ENCODE measurements at regions not wholly inside any gene's neighbourhood (a gene's known extent, or its start where the extent isn't known, plus 50 kb on each side); places are given as distances from the start of the nearest gene placed in this dataset.

DNA sequence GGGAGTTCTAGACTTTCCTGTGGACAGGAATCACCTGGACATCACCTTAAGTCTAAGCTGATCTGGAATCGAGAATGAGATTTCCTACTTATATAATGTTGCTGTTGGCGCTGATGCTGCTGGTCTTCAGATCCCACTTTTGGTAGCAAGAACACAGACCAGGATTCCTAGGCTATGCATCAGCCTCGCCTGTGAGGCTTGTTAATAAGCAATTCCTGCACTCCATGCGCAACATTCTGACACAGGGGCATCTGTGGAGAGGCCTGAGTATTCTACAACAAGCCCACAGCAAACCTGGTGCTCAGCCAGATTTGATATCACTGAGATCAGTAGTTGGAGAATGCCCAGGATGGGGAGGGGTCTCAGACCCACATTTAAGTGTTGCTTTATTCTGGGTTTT is 52.0 kb upstream of the TRIM26 start:
- Histone ChIP-seq H4K20me1 (ENCODE audit: control insufficient read depth, extremely low read depth, insufficient read depth, low read length) (no peaks in the 10 kb centered on the region), H3K9me3 (ENCODE audit: control insufficient read depth, insufficient read depth, low read depth, low read length) (no peaks in the 10 kb centered on the region), H3K27me3 (ENCODE audit: control insufficient read depth, insufficient read depth, low read length) (no peaks in the 10 kb centered on the region), H2AFZ (ENCODE audit: low read length) (no peak overlapping the region), H3K9ac (ENCODE audit: insufficient read depth, low read length) (no peak overlapping the region), H3K27ac (ENCODE audit: insufficient read depth, low read length) (no peak overlapping the region), H3K4me2 (ENCODE audit: extremely low read depth, insufficient read depth, low read length) (no peak overlapping the region), H3K4me1 (ENCODE audit: control insufficient read depth, extremely low read depth, insufficient read depth, low read length) (peaks cover 4% of the 10 kb centered on the region), H3K79me2 (ENCODE audit: control insufficient read depth, insufficient read depth, low read length) (no peaks in the 10 kb centered on the region), H3K36me3 (ENCODE audit: control insufficient read depth, insufficient read depth, low read length) (no peaks in the 10 kb centered on the region), H3K4me3 (replicated peaks in 1 of 4; ENCODE audit: control extremely low read depth in 1 of 4, insufficient read depth in 1 of 4, low read depth in 3 of 4, low read length in 4 of 4) (no peak overlapping the region)
- peak in 1 of 2 donors; percentile 54 for DNase-seq (ENCODE audit: low read depth in 2 of 2)
- TF ChIP-seq, protein P1, sequence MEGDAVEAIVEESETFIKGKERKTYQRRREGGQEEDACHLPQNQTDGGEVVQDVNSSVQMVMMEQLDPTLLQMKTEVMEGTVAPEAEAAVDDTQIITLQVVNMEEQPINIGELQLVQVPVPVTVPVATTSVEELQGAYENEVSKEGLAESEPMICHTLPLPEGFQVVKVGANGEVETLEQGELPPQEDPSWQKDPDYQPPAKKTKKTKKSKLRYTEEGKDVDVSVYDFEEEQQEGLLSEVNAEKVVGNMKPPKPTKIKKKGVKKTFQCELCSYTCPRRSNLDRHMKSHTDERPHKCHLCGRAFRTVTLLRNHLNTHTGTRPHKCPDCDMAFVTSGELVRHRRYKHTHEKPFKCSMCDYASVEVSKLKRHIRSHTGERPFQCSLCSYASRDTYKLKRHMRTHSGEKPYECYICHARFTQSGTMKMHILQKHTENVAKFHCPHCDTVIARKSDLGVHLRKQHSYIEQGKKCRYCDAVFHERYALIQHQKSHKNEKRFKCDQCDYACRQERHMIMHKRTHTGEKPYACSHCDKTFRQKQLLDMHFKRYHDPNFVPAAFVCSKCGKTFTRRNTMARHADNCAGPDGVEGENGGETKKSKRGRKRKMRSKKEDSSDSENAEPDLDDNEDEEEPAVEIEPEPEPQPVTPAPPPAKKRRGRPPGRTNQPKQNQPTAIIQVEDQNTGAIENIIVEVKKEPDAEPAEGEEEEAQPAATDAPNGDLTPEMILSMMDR (conservative IDR thresholded peaks at IDR 0.05 in 1 of 2, IDR thresholded peaks at IDR 0.05 in 1 of 2; ENCODE audit: low read depth in 1 of 2, low read length in 2 of 2), result no peak
- no peak for TF ChIP-seq EZH2 (IDR thresholded peaks at IDR 0.05; ENCODE audit: low read length, missing control alignments)

DNA sequence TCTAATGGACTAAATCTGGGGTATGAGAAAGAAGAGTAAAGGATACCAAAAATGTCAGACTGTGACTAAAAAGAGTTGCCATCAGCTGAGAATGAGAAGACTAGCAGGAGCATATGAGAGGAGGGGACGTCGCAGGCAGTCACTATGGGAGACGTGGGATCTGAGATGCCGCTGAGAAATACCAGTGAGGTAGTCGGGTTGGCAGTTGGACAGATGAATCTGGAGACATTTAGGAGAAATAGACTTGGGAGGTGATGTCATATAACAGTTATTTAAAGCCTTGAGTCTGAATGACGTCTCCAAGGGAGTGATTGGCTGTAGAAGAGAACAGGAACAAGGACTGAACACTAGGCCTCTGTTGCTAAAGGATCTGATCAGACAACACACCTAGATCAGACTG is 51.5 kb upstream of the TRIM26 start:
- Histone ChIP-seq H3K9me3 (ENCODE audit: control insufficient read depth, insufficient read depth, low read depth, low read length) (no peaks in the 10 kb centered on the region), H3K36me3 (ENCODE audit: control insufficient read depth, insufficient read depth, low read length) (no peaks in the 10 kb centered on the region), H3K27me3 (ENCODE audit: control insufficient read depth, insufficient read depth, low read length) (no peaks in the 10 kb centered on the region), H3K27ac (ENCODE audit: insufficient read depth, low read length) (no peak overlapping the region), H3K9ac (ENCODE audit: insufficient read depth, low read length) (no peak overlapping the region), H4K20me1 (ENCODE audit: control insufficient read depth, extremely low read depth, insufficient read depth, low read length) (no peaks in the 10 kb centered on the region), H3K4me3 (replicated peaks in 1 of 4; ENCODE audit: control extremely low read depth in 1 of 4, insufficient read depth in 1 of 4, low read depth in 3 of 4, low read length in 4 of 4) (no peak overlapping the region), H3K4me1 (ENCODE audit: control insufficient read depth, extremely low read depth, insufficient read depth, low read length) (peaks cover 4% of the 10 kb centered on the region), H3K4me2 (ENCODE audit: extremely low read depth, insufficient read depth, low read length) (no peak overlapping the region), H2AFZ (ENCODE audit: low read length) (no peak overlapping the region), H3K79me2 (ENCODE audit: control insufficient read depth, insufficient read depth, low read length) (no peaks in the 10 kb centered on the region)
- no peak for TF ChIP-seq EZH2 (IDR thresholded peaks at IDR 0.05; ENCODE audit: low read length, missing control alignments)
- TF ChIP-seq, protein P1 (conservative IDR thresholded peaks at IDR 0.05 in 1 of 2, IDR thresholded peaks at IDR 0.05 in 1 of 2; ENCODE audit: low read depth in 1 of 2, low read length in 2 of 2), result no peak
- peak in 1 of 2 donors; percentile 78 for DNase-seq (ENCODE audit: low read depth in 2 of 2)

GRCh38 chr6:30263734-30264133 is 50.5 kb upstream of the TRIM26 start:
- peak; percentile 14 to 67 for DNase-seq (ENCODE audit: low read depth in 2 of 2)
- no peaks in the 10 kb centered on the region for H3K79me2 ChIP-seq (ENCODE audit: control insufficient read depth, insufficient read depth, low read length)

More at GRCh38 chr6:30263734-30264133, 50.5 kb upstream of the TRIM26 start:
- H4K20me1 ChIP-seq (ENCODE audit: control insufficient read depth, extremely low read depth, insufficient read depth, low read length), result no peaks in the 10 kb centered on the region
- no peak overlapping the region for H3K9ac ChIP-seq (ENCODE audit: insufficient read depth, low read length)
- H3K9me3 ChIP-seq (ENCODE audit: control insufficient read depth, insufficient read depth, low read depth, low read length), result no peaks in the 10 kb centered on the region
- no peaks in the 10 kb centered on the region for H3K27me3 ChIP-seq (ENCODE audit: control insufficient read depth, insufficient read depth, low read length)
- H3K27ac ChIP-seq (ENCODE audit: insufficient read depth, low read length), result no peak overlapping the region
- H2AFZ ChIP-seq (ENCODE audit: low read length), result no peak overlapping the region
- no peak overlapping the region for H3K4me3 ChIP-seq (replicated peaks in 1 of 4; ENCODE audit: control extremely low read depth in 1 of 4, insufficient read depth in 1 of 4, low read depth in 3 of 4, low read length in 4 of 4)
- H3K4me1 ChIP-seq (ENCODE audit: control insufficient read depth, extremely low read depth, insufficient read depth, low read length), result peaks cover 4% of the 10 kb centered on the region
- TF ChIP-seq EZH2 (IDR thresholded peaks at IDR 0.05; ENCODE audit: low read length, missing control alignments), result no peak
- TF ChIP-seq, protein P1 (conservative IDR thresholded peaks at IDR 0.05 in 1 of 2, IDR thresholded peaks at IDR 0.05 in 1 of 2; ENCODE audit: low read depth in 1 of 2, low read length in 2 of 2), result no peak
- H3K4me2 ChIP-seq (ENCODE audit: extremely low read depth, insufficient read depth, low read length), result no peak overlapping the region
- no peaks in the 10 kb centered on the region for H3K36me3 ChIP-seq (ENCODE audit: control insufficient read depth, insufficient read depth, low read length)
